ENCODE measurements at regions not wholly inside any gene's neighbourhood (a gene's known extent, or its start where the extent isn't known, plus 50 kb on each side); places are given as distances from the start of the nearest gene placed in this dataset.

GRCh38 chr11:130760515-130761125 lies 155.7 kb downstream of the SNX19 start:
- H3K4me3 ChIP-seq (ENCODE audit: low read length): no peak overlapping the region
- DNase-seq (ENCODE audit: low read depth): no peak
- no peak for TF ChIP-seq CTCF (conservative IDR thresholded peaks at IDR 0.05; ENCODE audit: low read depth, low read length)

DNA sequence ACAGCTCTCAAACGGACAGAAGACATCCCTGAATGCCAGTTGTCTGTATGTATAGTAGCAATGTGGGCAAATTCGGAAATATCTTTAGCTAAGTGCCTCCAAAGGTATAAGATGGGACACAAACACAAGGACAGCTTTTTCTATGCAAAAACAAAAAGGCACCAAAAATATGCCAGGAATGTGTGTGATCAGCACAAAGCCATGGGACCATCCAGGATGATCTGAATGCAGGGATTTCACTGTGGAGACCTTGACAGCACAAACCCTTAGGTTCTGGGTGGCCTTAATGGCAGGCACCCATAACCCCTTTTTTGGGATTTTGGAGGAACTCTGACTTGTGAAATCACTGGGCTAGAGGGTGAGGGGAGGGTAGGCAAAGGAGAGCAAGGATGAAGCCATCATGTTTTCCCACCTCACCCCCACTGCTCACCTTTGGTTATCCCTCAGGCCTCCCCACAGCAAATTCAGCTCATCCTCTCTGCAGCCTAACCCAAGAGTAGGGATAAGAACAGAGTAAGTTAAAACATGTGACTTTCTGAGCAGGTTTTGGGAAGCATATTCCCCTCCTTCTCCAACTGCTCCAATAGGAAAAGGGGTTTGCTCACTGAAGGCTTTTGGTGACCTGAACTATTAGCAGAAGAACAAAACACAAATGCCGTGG lies 154.6 kb downstream of the SNX19 start:
- DNase-seq (ENCODE audit: low read depth): no peak
- TF ChIP-seq CTCF (conservative IDR thresholded peaks at IDR 0.05; ENCODE audit: low read depth, low read length): no peak

GRCh38 chr11:130762638-130763037 lies 153.6 kb downstream of the SNX19 start:
- TF ChIP-seq CTCF (conservative IDR thresholded peaks at IDR 0.05; ENCODE audit: low read depth, low read length): no peak
- no peak for DNase-seq (ENCODE audit: low read depth)
- no peak overlapping the region for H3K4me3 ChIP-seq (ENCODE audit: low read length)

More for the DNA sequence above, 154.6 kb downstream of the SNX19 start:
- H3K4me3 ChIP-seq (ENCODE audit: low read length): no peak overlapping the region

DNA sequence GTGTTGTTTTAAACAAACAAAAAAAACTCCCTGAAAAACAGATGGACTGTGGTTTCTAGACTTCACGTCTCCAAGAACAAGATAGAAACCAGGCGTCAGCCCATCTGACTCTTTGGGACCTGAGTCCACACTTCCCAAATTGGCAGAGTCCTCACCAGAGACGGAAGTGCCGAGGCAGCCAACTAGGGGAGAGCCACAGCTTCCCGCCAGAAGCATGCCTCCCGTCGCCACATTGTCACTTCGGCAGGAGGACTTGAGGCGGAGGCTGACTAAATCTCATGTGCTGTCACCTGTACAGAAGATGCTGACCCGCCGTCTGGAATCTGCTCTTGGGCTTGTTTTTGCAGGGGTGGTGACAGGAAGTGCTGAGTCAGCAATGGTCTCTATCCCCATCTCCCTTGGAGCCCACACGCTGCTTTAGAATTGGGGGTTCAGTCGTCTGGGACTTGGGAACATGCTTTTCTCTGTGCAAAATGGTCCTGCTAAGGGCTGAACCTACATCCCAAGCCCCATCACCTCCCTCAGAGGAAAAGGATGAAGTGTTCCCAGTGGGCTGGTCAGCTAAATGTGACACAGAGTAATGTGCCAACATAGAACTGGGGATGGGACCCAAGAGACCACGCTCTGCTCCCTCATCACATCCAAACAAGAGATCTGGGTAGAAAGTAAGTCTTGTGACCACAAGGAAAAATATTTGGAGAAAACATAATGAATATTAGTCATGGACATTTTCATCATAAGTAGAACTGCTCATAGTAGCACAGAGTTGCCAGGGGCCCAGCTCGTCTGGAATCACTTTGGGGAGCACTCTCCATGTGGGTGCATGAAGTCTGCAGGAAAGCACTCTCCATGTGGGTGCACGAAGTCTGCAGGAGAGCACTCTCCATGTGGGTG lies 152.9 kb downstream of the SNX19 start:
- TF ChIP-seq CTCF (conservative IDR thresholded peaks at IDR 0.05; ENCODE audit: low read depth, low read length): no peak
- DNase-seq (ENCODE audit: low read depth): no peak
- no peak overlapping the region for H3K4me3 ChIP-seq (ENCODE audit: low read length)

- no peak overlapping the region for H3K4me3 ChIP-seq (ENCODE audit: low read length)
- DNase-seq (ENCODE audit: low read depth): no peak
- TF ChIP-seq CTCF (conservative IDR thresholded peaks at IDR 0.05; ENCODE audit: low read depth, low read length): no peak
Measured at GRCh38 chr11:130765406-130765805, 150.9 kb downstream of the SNX19 start.

GRCh38 chr11:130765951-130766649 lies 150.2 kb downstream of the SNX19 start:
- no peak overlapping the region for H3K4me3 ChIP-seq (ENCODE audit: low read length)
- no peak for TF ChIP-seq CTCF (conservative IDR thresholded peaks at IDR 0.05; ENCODE audit: low read depth, low read length)
- no peak for DNase-seq (ENCODE audit: low read depth)
